ENCODE measurements at regions not wholly inside any gene's neighbourhood (a gene's known extent, or its start where the extent isn't known, plus 50 kb on each side); places are given as distances from the start of the nearest gene placed in this dataset.

- TF ChIP-seq, protein P1, sequence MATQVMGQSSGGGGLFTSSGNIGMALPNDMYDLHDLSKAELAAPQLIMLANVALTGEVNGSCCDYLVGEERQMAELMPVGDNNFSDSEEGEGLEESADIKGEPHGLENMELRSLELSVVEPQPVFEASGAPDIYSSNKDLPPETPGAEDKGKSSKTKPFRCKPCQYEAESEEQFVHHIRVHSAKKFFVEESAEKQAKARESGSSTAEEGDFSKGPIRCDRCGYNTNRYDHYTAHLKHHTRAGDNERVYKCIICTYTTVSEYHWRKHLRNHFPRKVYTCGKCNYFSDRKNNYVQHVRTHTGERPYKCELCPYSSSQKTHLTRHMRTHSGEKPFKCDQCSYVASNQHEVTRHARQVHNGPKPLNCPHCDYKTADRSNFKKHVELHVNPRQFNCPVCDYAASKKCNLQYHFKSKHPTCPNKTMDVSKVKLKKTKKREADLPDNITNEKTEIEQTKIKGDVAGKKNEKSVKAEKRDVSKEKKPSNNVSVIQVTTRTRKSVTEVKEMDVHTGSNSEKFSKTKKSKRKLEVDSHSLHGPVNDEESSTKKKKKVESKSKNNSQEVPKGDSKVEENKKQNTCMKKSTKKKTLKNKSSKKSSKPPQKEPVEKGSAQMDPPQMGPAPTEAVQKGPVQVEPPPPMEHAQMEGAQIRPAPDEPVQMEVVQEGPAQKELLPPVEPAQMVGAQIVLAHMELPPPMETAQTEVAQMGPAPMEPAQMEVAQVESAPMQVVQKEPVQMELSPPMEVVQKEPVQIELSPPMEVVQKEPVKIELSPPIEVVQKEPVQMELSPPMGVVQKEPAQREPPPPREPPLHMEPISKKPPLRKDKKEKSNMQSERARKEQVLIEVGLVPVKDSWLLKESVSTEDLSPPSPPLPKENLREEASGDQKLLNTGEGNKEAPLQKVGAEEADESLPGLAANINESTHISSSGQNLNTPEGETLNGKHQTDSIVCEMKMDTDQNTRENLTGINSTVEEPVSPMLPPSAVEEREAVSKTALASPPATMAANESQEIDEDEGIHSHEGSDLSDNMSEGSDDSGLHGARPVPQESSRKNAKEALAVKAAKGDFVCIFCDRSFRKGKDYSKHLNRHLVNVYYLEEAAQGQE (IDR thresholded peaks at IDR 0.05), result no peak
- TF ChIP-seq RFX5 (IDR thresholded peaks at IDR 0.05), result no peak
- no peak for TF ChIP-seq POLR2A (IDR thresholded peaks at IDR 0.05; ENCODE audit: low read length)
- no peak for TF ChIP-seq ZC3H11A (IDR thresholded peaks at IDR 0.05)
- no peak for TF ChIP-seq HOXB5 (CRISPR knock-in tag; IDR thresholded peaks at IDR 0.05)
- TF ChIP-seq, protein P2, sequence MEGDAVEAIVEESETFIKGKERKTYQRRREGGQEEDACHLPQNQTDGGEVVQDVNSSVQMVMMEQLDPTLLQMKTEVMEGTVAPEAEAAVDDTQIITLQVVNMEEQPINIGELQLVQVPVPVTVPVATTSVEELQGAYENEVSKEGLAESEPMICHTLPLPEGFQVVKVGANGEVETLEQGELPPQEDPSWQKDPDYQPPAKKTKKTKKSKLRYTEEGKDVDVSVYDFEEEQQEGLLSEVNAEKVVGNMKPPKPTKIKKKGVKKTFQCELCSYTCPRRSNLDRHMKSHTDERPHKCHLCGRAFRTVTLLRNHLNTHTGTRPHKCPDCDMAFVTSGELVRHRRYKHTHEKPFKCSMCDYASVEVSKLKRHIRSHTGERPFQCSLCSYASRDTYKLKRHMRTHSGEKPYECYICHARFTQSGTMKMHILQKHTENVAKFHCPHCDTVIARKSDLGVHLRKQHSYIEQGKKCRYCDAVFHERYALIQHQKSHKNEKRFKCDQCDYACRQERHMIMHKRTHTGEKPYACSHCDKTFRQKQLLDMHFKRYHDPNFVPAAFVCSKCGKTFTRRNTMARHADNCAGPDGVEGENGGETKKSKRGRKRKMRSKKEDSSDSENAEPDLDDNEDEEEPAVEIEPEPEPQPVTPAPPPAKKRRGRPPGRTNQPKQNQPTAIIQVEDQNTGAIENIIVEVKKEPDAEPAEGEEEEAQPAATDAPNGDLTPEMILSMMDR (IDR thresholded peaks at IDR 0.05), result no peak
- no peak for TF ChIP-seq KDM1A (IDR thresholded peaks at IDR 0.05; ENCODE audit: low read depth)
- no peak for TF ChIP-seq RCOR1 (IDR thresholded peaks at IDR 0.05; ENCODE audit: low read depth, low read length)
- TF ChIP-seq ZFP36 (IDR thresholded peaks at IDR 0.05; ENCODE audit: borderline replicate concordance, partially characterized antibody), result no peak
- TF ChIP-seq, protein P3, sequence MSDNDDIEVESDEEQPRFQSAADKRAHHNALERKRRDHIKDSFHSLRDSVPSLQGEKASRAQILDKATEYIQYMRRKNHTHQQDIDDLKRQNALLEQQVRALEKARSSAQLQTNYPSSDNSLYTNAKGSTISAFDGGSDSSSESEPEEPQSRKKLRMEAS (IDR thresholded peaks at IDR 0.05), result no peak
These were observed 206.4 kb downstream of the MEX3B start for GRCh38 chr15:81839387-81839786.

Data from A549 (cell line).